ENCODE measurements at regions not wholly inside any gene's neighbourhood (a gene's known extent, or its start where the extent isn't known, plus 50 kb on each side); places are given as distances from the start of the nearest gene placed in this dataset.

GRCh38 chr7:106485919-106486318, 175.0 kb downstream of the CCDC71L start:
- peaks cover 14% of the 10 kb centered on the region for H3K27me3 Mint-ChIP-seq (ENCODE audit: low read depth)
- no peaks in the 10 kb centered on the region for H3K9me3 Mint-ChIP-seq (ENCODE audit: low read depth)
- no peak overlapping the region for H3K27ac Mint-ChIP-seq (ENCODE audit: unreplicated experiment)
- no peak overlapping the region for H3K4me3 Mint-ChIP-seq (ENCODE audit: unreplicated experiment)
- H3K4me1 Mint-ChIP-seq (ENCODE audit: low read depth): peaks cover 8% of the 10 kb centered on the region
- no peaks in the 10 kb centered on the region for H3K36me3 Mint-ChIP-seq (ENCODE audit: low read depth)
- no peak for DNase-seq (ENCODE audit: low spot score)
- TF ChIP-seq CTCF (IDR thresholded peaks at IDR 0.05): no peak

DNA sequence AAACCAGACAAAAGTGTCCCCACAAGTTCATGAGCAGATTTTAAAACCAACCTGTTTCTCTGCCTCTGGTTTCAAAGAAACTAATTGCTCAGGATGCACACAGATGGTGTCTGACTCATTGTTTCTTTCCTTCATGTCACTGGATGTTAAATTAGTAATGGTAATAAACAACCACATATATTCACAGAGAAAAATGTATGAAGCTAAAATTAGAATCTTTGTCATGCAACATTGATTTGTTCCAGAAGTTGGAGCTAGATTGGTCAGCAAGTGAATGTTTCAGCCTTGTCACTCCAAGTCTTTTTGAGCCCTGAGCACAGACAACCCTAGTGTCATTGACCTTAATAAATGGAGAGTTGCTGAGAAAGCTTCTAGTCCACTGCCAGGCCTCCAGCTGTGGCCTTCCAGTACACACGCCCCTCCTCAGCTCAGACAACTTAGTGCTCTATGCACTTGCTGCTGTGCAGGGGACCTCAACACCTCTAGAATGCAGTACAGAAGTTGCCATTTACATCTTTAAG, 175.9 kb downstream of the CCDC71L start:
- TF ChIP-seq CTCF (IDR thresholded peaks at IDR 0.05): no peak
- H3K27me3 Mint-ChIP-seq (ENCODE audit: low read depth): peaks cover 14% of the 10 kb centered on the region
- H3K9me3 Mint-ChIP-seq (ENCODE audit: low read depth): no peaks in the 10 kb centered on the region
- H3K4me3 Mint-ChIP-seq (ENCODE audit: unreplicated experiment): no peak overlapping the region
- no peak for DNase-seq (ENCODE audit: low spot score)
- H3K36me3 Mint-ChIP-seq (ENCODE audit: low read depth): no peaks in the 10 kb centered on the region
- no peak overlapping the region for H3K27ac Mint-ChIP-seq (ENCODE audit: unreplicated experiment)
- peaks cover 8% of the 10 kb centered on the region for H3K4me1 Mint-ChIP-seq (ENCODE audit: low read depth)

- Mint-ChIP-seq H3K9me3 (ENCODE audit: low read depth) (no peaks in the 10 kb centered on the region), H3K36me3 (ENCODE audit: low read depth) (no peaks in the 10 kb centered on the region), H3K27ac (ENCODE audit: unreplicated experiment) (no peak overlapping the region), H3K4me3 (ENCODE audit: unreplicated experiment) (no peak overlapping the region), H3K4me1 (ENCODE audit: low read depth) (peaks cover 8% of the 10 kb centered on the region), H3K27me3 (ENCODE audit: low read depth) (peaks cover 14% of the 10 kb centered on the region)
- no peak for DNase-seq (ENCODE audit: low spot score)
- TF ChIP-seq CTCF (IDR thresholded peaks at IDR 0.05): no peak
Observed at GRCh38 chr7:106484562-106484961, 176.4 kb downstream of the CCDC71L start.

- H3K9me3 Mint-ChIP-seq (ENCODE audit: low read depth): peaks cover 5% of the 10 kb centered on the region
- no peak for DNase-seq (ENCODE audit: low spot score)
Observed at GRCh38 chr7:106482091-106482490, 178.9 kb downstream of the CCDC71L start.

GRCh38 chr7:106480616-106481031, 180.3 kb downstream of the CCDC71L start:
- Mint-ChIP-seq H3K27me3 (ENCODE audit: low read depth) (peaks cover 13% of the 10 kb centered on the region), H3K4me1 (ENCODE audit: low read depth) (peaks cover 8% of the 10 kb centered on the region), H3K36me3 (ENCODE audit: low read depth) (no peaks in the 10 kb centered on the region), H3K27ac (ENCODE audit: unreplicated experiment) (no peak overlapping the region), H3K4me3 (ENCODE audit: unreplicated experiment) (no peak overlapping the region), H3K9me3 (ENCODE audit: low read depth) (peaks cover 5% of the 10 kb centered on the region)
- TF ChIP-seq CTCF (IDR thresholded peaks at IDR 0.05): no peak
- DNase-seq (ENCODE audit: low spot score): no peak

More at GRCh38 chr7:106482091-106482490, 178.9 kb downstream of the CCDC71L start:
- H3K27me3 Mint-ChIP-seq (ENCODE audit: low read depth): peaks cover 12% of the 10 kb centered on the region
- peaks cover 8% of the 10 kb centered on the region for H3K4me1 Mint-ChIP-seq (ENCODE audit: low read depth)
- no peaks in the 10 kb centered on the region for H3K36me3 Mint-ChIP-seq (ENCODE audit: low read depth)
- no peak overlapping the region for H3K27ac Mint-ChIP-seq (ENCODE audit: unreplicated experiment)
- TF ChIP-seq CTCF (IDR thresholded peaks at IDR 0.05): no peak
- H3K4me3 Mint-ChIP-seq (ENCODE audit: unreplicated experiment): no peak overlapping the region
